ENCODE measurements at regions not wholly inside any gene's neighbourhood (a gene's known extent, or its start where the extent isn't known, plus 50 kb on each side); places are given as distances from the start of the nearest gene placed in this dataset.

DNA sequence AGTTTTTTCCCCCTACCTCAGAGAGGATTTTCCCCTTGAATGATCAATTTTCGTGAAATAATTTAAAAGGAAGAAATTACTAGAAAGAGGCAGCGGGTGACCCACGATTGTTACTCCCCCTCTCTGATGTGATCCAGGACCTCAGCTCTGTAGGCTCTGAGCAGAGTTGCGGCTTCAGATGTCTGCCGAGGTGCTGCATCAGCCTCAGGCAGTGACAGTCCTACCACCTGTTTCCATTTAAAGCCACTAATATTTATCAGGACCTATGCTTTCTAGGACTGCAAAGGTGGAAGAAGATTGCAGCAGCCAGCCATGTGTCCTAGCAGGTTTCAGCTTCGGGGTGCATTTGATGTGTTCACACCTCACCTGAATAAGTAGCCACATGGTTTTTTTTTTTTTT lies 294.8 kb upstream of the C2CD4B start:
- TF ChIP-seq, protein P1, sequence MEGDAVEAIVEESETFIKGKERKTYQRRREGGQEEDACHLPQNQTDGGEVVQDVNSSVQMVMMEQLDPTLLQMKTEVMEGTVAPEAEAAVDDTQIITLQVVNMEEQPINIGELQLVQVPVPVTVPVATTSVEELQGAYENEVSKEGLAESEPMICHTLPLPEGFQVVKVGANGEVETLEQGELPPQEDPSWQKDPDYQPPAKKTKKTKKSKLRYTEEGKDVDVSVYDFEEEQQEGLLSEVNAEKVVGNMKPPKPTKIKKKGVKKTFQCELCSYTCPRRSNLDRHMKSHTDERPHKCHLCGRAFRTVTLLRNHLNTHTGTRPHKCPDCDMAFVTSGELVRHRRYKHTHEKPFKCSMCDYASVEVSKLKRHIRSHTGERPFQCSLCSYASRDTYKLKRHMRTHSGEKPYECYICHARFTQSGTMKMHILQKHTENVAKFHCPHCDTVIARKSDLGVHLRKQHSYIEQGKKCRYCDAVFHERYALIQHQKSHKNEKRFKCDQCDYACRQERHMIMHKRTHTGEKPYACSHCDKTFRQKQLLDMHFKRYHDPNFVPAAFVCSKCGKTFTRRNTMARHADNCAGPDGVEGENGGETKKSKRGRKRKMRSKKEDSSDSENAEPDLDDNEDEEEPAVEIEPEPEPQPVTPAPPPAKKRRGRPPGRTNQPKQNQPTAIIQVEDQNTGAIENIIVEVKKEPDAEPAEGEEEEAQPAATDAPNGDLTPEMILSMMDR (IDR thresholded peaks at IDR 0.05; ENCODE audit: low read length), result no peak
- no peak for TF ChIP-seq EZH2phosphoT487 (IDR thresholded peaks at IDR 0.05; ENCODE audit: low read length)

Measured in MM.1S (cell line).